Thyroid gland (tissue), 4 donors: ENCODE measurements at regions not wholly inside any gene's neighbourhood (a gene's known extent, or its start where the extent isn't known, plus 50 kb on each side); places are given as distances from the start of the nearest gene placed in this dataset.

ENCODE experiments used
- CTCF ChIP-seq, 6 experiments: fragments of 200-600 bp in 3 of 6; fragments of 450-650 bp in 3 of 6; sonication (generic) in 3 of 6; IDR thresholded peaks; one replicate each; pipeline ENCODE4 v1.5.1; 2016 to 2019; ENCODE audit warnings: antibody characterized with exemption in 6 of 6, mild to moderate bottlenecking in 2 of 6, inconsistent platforms in 1 of 6, moderate library complexity in 1 of 6
- POLR2A ChIP-seq, 2 donors: fragments of 450-650 bp; IDR thresholded peaks; one replicate each; pipeline ENCODE4 v1.6.1; 2017; ENCODE audit warnings: antibody characterized with exemption in 2 of 2, mild to moderate bottlenecking in 2 of 2, moderate library complexity in 1 of 2

- TF ChIP-seq CTCF (IDR thresholded peaks at IDR 0.05) (peak; percentile 57 to 90 (median 79)), POLR2A (IDR thresholded peaks at IDR 0.05) (no peak)
These were observed 71.2 kb upstream of the FOXK1 start for GRCh38 chr7:4610768-4611467.
